Hepatocyte (in vitro differentiated cells): ENCODE measurements at regions not wholly inside any gene's neighbourhood (a gene's known extent, or its start where the extent isn't known, plus 50 kb on each side); places are given as distances from the start of the nearest gene placed in this dataset.

ENCODE experiments used
- CTCF ChIP-seq: fragments of 200-600 bp; sonication (generic); IDR thresholded peaks from 2 replicates; pipeline ENCODE4 v1.5.1; 2016; ENCODE audit warnings: antibody characterized with exemption, mild to moderate bottlenecking; ENCODE audit not compliant: poor library complexity
- EZH2phosphoT487 ChIP-seq: fragments of 200-600 bp; sonication (generic); IDR thresholded peaks from one replicate; pipeline ENCODE4 v1.6.1; 2018; ENCODE audit warnings: antibody characterized with exemption, mild to moderate bottlenecking, low read depth, moderate library complexity; ENCODE audit not compliant: unreplicated experiment, severe bottlenecking

- peak; percentile 49 for TF ChIP-seq CTCF
- no peak for TF ChIP-seq EZH2phosphoT487
Observed at GRCh38 chr7:52917982-52918578, 117.4 kb upstream of the POM121L12 start.
